ENCODE measurements at regions not wholly inside any gene's neighbourhood (a gene's known extent, or its start where the extent isn't known, plus 50 kb on each side); places are given as distances from the start of the nearest gene placed in this dataset.

DNA sequence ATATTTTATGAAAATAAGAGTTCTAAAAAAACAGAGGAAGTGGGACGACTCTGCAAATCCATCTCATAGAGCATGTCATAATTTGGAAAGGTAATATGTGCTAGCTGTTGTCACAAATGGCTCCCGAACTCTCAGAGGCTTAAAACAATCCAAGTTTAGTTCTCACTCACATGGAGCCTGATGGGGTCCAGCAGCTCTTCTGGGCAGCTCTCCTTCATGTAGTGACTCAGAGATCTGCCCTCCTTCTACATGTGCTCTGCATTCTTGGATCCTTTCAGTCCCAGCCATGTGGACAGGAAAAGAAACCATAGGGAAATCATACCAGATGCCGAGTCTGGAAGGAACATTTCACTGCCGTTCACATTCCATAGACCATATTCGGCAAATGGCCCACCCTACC is 180.1 kb upstream of the APCDD1 start:
- TF ChIP-seq EP300 (conservative IDR thresholded peaks at IDR 0.05; ENCODE audit: poor library complexity, severe bottlenecking): no peak
- no peak for TF ChIP-seq EZH2 (IDR thresholded peaks at IDR 0.05; ENCODE audit: borderline replicate concordance, insufficient read depth, low read length, poor library complexity, severe bottlenecking)
- TF ChIP-seq CTCF (IDR thresholded peaks at IDR 0.05; ENCODE audit: poor library complexity, severe bottlenecking): no peak
